ENCODE measurements at regions not wholly inside any gene's neighbourhood (a gene's known extent, or its start where the extent isn't known, plus 50 kb on each side); places are given as distances from the start of the nearest gene placed in this dataset.

- TF ChIP-seq, protein P1, sequence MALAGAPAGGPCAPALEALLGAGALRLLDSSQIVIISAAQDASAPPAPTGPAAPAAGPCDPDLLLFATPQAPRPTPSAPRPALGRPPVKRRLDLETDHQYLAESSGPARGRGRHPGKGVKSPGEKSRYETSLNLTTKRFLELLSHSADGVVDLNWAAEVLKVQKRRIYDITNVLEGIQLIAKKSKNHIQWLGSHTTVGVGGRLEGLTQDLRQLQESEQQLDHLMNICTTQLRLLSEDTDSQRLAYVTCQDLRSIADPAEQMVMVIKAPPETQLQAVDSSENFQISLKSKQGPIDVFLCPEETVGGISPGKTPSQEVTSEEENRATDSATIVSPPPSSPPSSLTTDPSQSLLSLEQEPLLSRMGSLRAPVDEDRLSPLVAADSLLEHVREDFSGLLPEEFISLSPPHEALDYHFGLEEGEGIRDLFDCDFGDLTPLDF (CRISPR knock-in tag; IDR thresholded peaks at IDR 0.05), result no peak
- no peak for TF ChIP-seq STAT5B (CRISPR knock-in tag; IDR thresholded peaks at IDR 0.05)
- no peak for TF ChIP-seq SRF (IDR thresholded peaks at IDR 0.05; ENCODE audit: low read depth, low read length)
- no peak for TF ChIP-seq NFATC3 (CRISPR knock-in tag; IDR thresholded peaks at IDR 0.05)
- TF ChIP-seq, protein P2, sequence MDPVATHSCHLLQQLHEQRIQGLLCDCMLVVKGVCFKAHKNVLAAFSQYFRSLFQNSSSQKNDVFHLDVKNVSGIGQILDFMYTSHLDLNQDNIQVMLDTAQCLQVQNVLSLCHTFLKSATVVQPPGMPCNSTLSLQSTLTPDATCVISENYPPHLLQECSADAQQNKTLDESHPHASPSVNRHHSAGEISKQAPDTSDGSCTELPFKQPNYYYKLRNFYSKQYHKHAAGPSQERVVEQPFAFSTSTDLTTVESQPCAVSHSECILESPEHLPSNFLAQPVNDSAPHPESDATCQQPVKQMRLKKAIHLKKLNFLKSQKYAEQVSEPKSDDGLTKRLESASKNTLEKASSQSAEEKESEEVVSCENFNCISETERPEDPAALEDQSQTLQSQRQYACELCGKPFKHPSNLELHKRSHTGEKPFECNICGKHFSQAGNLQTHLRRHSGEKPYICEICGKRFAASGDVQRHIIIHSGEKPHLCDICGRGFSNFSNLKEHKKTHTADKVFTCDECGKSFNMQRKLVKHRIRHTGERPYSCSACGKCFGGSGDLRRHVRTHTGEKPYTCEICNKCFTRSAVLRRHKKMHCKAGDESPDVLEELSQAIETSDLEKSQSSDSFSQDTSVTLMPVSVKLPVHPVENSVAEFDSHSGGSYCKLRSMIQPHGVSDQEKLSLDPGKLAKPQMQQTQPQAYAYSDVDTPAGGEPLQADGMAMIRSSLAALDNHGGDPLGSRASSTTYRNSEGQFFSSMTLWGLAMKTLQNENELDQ (CRISPR knock-in tag; IDR thresholded peaks at IDR 0.05; ENCODE audit: borderline replicate concordance), result no peak
- TF ChIP-seq SRSF4 (IDR thresholded peaks at IDR 0.05; ENCODE audit: low read depth, low read length, poor library complexity, severe bottlenecking), result no peak
- no peak for TF ChIP-seq POLR2A (IDR thresholded peaks at IDR 0.05; ENCODE audit: insufficient read depth in 1 of 2, low read depth in 2 of 2, low read length in 2 of 2)
- no peak for TF ChIP-seq CTCF (CRISPR knock-in tag; IDR thresholded peaks at IDR 0.05)
- TF ChIP-seq FOXM1 (CRISPR knock-in tag; IDR thresholded peaks at IDR 0.05), result no peak
- no peak for TF ChIP-seq BRF2 (CRISPR knock-in tag; IDR thresholded peaks at IDR 0.05)
- TF ChIP-seq ETV5 (CRISPR knock-in tag; IDR thresholded peaks at IDR 0.05; ENCODE audit: borderline replicate concordance), result no peak
- TF ChIP-seq ZNF24 (IDR thresholded peaks at IDR 0.05), result no peak
- TF ChIP-seq, protein P3, sequence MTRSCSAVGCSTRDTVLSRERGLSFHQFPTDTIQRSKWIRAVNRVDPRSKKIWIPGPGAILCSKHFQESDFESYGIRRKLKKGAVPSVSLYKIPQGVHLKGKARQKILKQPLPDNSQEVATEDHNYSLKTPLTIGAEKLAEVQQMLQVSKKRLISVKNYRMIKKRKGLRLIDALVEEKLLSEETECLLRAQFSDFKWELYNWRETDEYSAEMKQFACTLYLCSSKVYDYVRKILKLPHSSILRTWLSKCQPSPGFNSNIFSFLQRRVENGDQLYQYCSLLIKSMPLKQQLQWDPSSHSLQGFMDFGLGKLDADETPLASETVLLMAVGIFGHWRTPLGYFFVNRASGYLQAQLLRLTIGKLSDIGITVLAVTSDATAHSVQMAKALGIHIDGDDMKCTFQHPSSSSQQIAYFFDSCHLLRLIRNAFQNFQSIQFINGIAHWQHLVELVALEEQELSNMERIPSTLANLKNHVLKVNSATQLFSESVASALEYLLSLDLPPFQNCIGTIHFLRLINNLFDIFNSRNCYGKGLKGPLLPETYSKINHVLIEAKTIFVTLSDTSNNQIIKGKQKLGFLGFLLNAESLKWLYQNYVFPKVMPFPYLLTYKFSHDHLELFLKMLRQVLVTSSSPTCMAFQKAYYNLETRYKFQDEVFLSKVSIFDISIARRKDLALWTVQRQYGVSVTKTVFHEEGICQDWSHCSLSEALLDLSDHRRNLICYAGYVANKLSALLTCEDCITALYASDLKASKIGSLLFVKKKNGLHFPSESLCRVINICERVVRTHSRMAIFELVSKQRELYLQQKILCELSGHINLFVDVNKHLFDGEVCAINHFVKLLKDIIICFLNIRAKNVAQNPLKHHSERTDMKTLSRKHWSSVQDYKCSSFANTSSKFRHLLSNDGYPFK (CRISPR knock-in tag; IDR thresholded peaks at IDR 0.05; ENCODE audit: borderline replicate concordance), result no peak
Observed at GRCh38 chr11:116049383-116049782, 545.2 kb upstream of the CADM1 start.

Data from HepG2 (cell line).